Prostate gland (tissue), 2 donors: ENCODE measurements at regions not wholly inside any gene's neighbourhood (a gene's known extent, or its start where the extent isn't known, plus 50 kb on each side); places are given as distances from the start of the nearest gene placed in this dataset.

Experiments used
- CTCF ChIP-seq, 4 experiments: fragments of 200-600 bp in 2 of 4; fragments of 450-650 bp in 2 of 4; sonication (generic) in 2 of 4; IDR thresholded peaks; 1 replicate in 3 of 4; 2 replicates in 1 of 4; pipeline ENCODE4 v1.5.1; 2016 to 2019; ENCODE audit warnings: antibody characterized with exemption in 4 of 4, mild to moderate bottlenecking in 2 of 4, moderate library complexity in 2 of 4
- POLR2A ChIP-seq: fragments of 450-650 bp; IDR thresholded peaks from one replicate; pipeline ENCODE4 v1.6.1; 2016; ENCODE audit warnings: antibody characterized with exemption, mild to moderate bottlenecking

GRCh38 chr13:99871249-99871898 is 100.2 kb downstream of the ZIC5 start:
- TF ChIP-seq CTCF (IDR thresholded peaks at IDR 0.05) (no peak), POLR2A (no peak)
